HG03139 (cell line): ENCODE measurements at regions not wholly inside any gene's neighbourhood (a gene's known extent, or its start where the extent isn't known, plus 50 kb on each side); places are given as distances from the start of the nearest gene placed in this dataset.
"Not testable (repeated sequence)": the region's sequence is repeated elsewhere in the genome, so short reads cannot be mapped to it uniquely, and the experiment has no call there.

Experiments used
- ATAC-seq: cut with Tn5 transposase; IDR thresholded peaks from one replicate; pipeline ENCODE4 v1.9.1; 2021; ENCODE audit not compliant: unreplicated experiment

- ATAC-seq = no peak
Observed at GRCh38 chr7:119545118-119545517, 727.9 kb upstream of the KCND2 start.

GRCh38 chr7:119555788-119556187 is 717.2 kb upstream of the KCND2 start:
- no peak for ATAC-seq

- no peak for ATAC-seq
Observed at GRCh38 chr7:119556436-119556835, 716.5 kb upstream of the KCND2 start.

- ATAC-seq = no peak
Observed at GRCh38 chr7:119561751-119562150, 711.2 kb upstream of the KCND2 start.

- no peak for ATAC-seq
Observed at GRCh38 chr7:119562839-119563238, 710.1 kb upstream of the KCND2 start.

- no peak for ATAC-seq
Observed at GRCh38 chr7:119571666-119572065, 701.3 kb upstream of the KCND2 start.

GRCh38 chr7:119572132-119572531 is 700.8 kb upstream of the KCND2 start:
- no peak for ATAC-seq

- ATAC-seq = no peak
Observed at GRCh38 chr7:119572541-119572940, 700.4 kb upstream of the KCND2 start.

- ATAC-seq = no peak
Observed at GRCh38 chr7:119578116-119578515, 694.9 kb upstream of the KCND2 start.

- no peak for ATAC-seq
Observed at GRCh38 chr7:119594956-119595355, 678.0 kb upstream of the KCND2 start.

- ATAC-seq = no peak
Observed at GRCh38 chr7:119596651-119597050, 676.3 kb upstream of the KCND2 start.

- ATAC-seq = no peak
Observed at GRCh38 chr7:119606297-119606696, 666.7 kb upstream of the KCND2 start.

- no peak for ATAC-seq
Observed at GRCh38 chr7:119620769-119621168, 652.2 kb upstream of the KCND2 start.

- no peak for ATAC-seq
Observed at GRCh38 chr7:119623427-119623826, 649.5 kb upstream of the KCND2 start.

GRCh38 chr7:119630406-119630969 is 642.5 kb upstream of the KCND2 start:
- ATAC-seq = no peak

GRCh38 chr7:119633812-119634211 is 639.2 kb upstream of the KCND2 start:
- not testable (repeated sequence) for ATAC-seq

- no peak for ATAC-seq
Observed at GRCh38 chr7:119640326-119640725, 632.6 kb upstream of the KCND2 start.

GRCh38 chr7:119640861-119641260 is 632.1 kb upstream of the KCND2 start:
- ATAC-seq = no peak

- ATAC-seq = no peak
Observed at GRCh38 chr7:119643558-119643957, 629.4 kb upstream of the KCND2 start.

- no peak for ATAC-seq
Observed at GRCh38 chr7:119647286-119647685, 625.7 kb upstream of the KCND2 start.

GRCh38 chr7:119648752-119649151 is 624.2 kb upstream of the KCND2 start:
- ATAC-seq = not testable (repeated sequence)

GRCh38 chr7:119660080-119660479 is 612.9 kb upstream of the KCND2 start:
- no peak for ATAC-seq

GRCh38 chr7:119664601-119665000 is 608.4 kb upstream of the KCND2 start:
- ATAC-seq = no peak

- ATAC-seq = no peak
Observed at GRCh38 chr7:119665796-119666195, 607.2 kb upstream of the KCND2 start.
